GM12878 (cell line): ENCODE measurements at regions not wholly inside any gene's neighbourhood (a gene's known extent, or its start where the extent isn't known, plus 50 kb on each side); places are given as distances from the start of the nearest gene placed in this dataset.

Source experiments
- CEBPB ChIP-seq, 2 experiments: fragments of 150-350 bp in 1 of 2; IDR thresholded peaks; 2 replicates each; pipeline ENCODE4 v1.6.1; 2012 to 2014; ENCODE audit warnings: low read depth in 2 of 2, low read length in 2 of 2, borderline replicate concordance in 1 of 2, inconsistent platforms in 1 of 2
- RCOR1 ChIP-seq: conservative IDR thresholded peaks from 2 replicates; pipeline ENCODE4 v1.6.1; 2012; ENCODE audit warnings: low read depth, low read length, improper control_type of control experiment
- TF ChIP-seq, protein P1 (sequence below): IDR thresholded peaks from 2 replicates; pipeline ENCODE4 v1.6.1; 2011; ENCODE audit warnings: low read depth, low read length, improper control_type of control experiment, borderline replicate concordance

DNA sequence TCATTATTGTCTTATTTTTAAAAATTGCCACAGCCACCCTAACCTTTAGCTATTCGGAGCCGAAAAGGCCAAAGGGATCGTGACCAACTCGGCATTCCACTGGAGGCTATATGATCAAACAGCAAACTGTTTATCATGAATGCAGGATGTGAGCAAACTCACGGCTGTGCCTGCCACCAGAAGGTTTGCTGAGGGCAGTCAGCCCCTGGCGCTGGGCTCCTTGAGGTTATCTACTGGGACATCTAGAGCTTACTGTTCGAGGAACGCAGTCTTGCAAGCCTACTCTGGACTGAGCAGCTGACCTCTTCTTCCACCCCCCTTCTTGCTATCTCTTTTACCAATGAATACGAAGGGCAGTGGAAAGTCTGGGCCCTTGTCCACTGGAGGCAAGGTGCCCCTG lies 231.5 kb upstream of the TARS1 start:
- TF ChIP-seq CEBPB (IDR thresholded peaks at IDR 0.05; ENCODE audit: borderline replicate concordance in 1 of 2, low read depth in 2 of 2, low read length in 2 of 2), result no peak
- TF ChIP-seq, protein P1, sequence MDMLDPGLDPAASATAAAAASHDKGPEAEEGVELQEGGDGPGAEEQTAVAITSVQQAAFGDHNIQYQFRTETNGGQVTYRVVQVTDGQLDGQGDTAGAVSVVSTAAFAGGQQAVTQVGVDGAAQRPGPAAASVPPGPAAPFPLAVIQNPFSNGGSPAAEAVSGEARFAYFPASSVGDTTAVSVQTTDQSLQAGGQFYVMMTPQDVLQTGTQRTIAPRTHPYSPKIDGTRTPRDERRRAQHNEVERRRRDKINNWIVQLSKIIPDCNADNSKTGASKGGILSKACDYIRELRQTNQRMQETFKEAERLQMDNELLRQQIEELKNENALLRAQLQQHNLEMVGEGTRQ, result no peak
- TF ChIP-seq RCOR1, result no peak
